ENCODE measurements at regions not wholly inside any gene's neighbourhood (a gene's known extent, or its start where the extent isn't known, plus 50 kb on each side); places are given as distances from the start of the nearest gene placed in this dataset.

GRCh38 chr5:155696362-155696761 lies 630.6 kb upstream of the SGCD start:
- H3K4me3 ChIP-seq (ENCODE audit: insufficient read depth, low read depth, low read length), result no peak overlapping the region

More at GRCh38 chr5:155696362-155696761, 630.6 kb upstream of the SGCD start:
- H3K9me1 ChIP-seq (ENCODE audit: insufficient read depth, low read length), result no peaks in the 10 kb centered on the region
- no peak for DNase-seq
- H2BK20ac ChIP-seq (ENCODE audit: low read depth, low read length), result no peak overlapping the region
- POLR2A ChIA-PET (ENCODE audit: unreplicated experiment), result no interaction called here
- BruUV-seq (replicated peaks), result no TSS peak
- H3K56ac ChIP-seq (ENCODE audit: extremely low read depth, insufficient read depth, low read length), result no peak overlapping the region
- dilution Hi-C loops (cut with HindIII; ENCODE audit: low sequenced_read_pairs, unreplicated experiment), result no loop called here
- no peak overlapping the region for H3K14ac ChIP-seq (replicated peaks; ENCODE audit: low read depth, low read length)
- H2BK15ac ChIP-seq (ENCODE audit: low read depth, low read length), result no peak overlapping the region
- H3K23ac ChIP-seq (ENCODE audit: low read depth, low read length), result no peak overlapping the region
- in situ Hi-C loops (cut with MboI; ENCODE audit: low sequenced_read_pairs), result no loop called here
- H4K5ac ChIP-seq (ENCODE audit: low read depth, low read length), result no peak overlapping the region
- no peak overlapping the region for H4K8ac ChIP-seq (ENCODE audit: low read depth in 2 of 2, low read length in 2 of 2)
- no peak overlapping the region for H2AFZ ChIP-seq (replicated peaks; ENCODE audit: low read length, poor library complexity)
- H3K36me3 ChIP-seq (ENCODE audit: control insufficient read depth, insufficient read depth, low read length), result no peaks in the 10 kb centered on the region
- H4K91ac ChIP-seq (ENCODE audit: insufficient read depth, low read depth, low read length), result no peak overlapping the region
- CTCF ChIA-PET, result no interaction called here
- no peak overlapping the region for H3K18ac ChIP-seq (ENCODE audit: low read depth, low read length)
- no peaks in the 10 kb centered on the region for H3K79me1 ChIP-seq (ENCODE audit: low read depth in 1 of 2, low read length in 2 of 2)
- H2AK9ac ChIP-seq (replicated peaks; ENCODE audit: low read depth, low read length, poor library complexity), result no peak overlapping the region
- intact Hi-C loops (cut with micrococcal nuclease), result no loop called here
- no peaks in the 10 kb centered on the region for H4K20me1 ChIP-seq (ENCODE audit: insufficient read depth, low read length)
- no peaks in the 10 kb centered on the region for H3K9me3 ChIP-seq (ENCODE audit: control insufficient read depth, insufficient read depth, low read length)
- no peak overlapping the region for H3K27ac ChIP-seq (ENCODE audit: insufficient read depth, low read length)
- no peak for TF ChIP-seq CTCF (conservative IDR thresholded peaks at IDR 0.05; ENCODE audit: low read depth, low read length)
- no peak for TF ChIP-seq POLR2A (IDR thresholded peaks at IDR 0.05; ENCODE audit: low read depth, low read length)
- TF ChIP-seq RCOR1 (IDR thresholded peaks at IDR 0.05; ENCODE audit: insufficient replicate concordance, low read length), result no peak
- no peak for TF ChIP-seq MXI1 (IDR thresholded peaks at IDR 0.05; ENCODE audit: borderline replicate concordance, low read depth, low read length)
- no peak for TF ChIP-seq CEBPB (IDR thresholded peaks at IDR 0.05; ENCODE audit: low read depth, low read length)
- no peak for TF ChIP-seq FOS (IDR thresholded peaks at IDR 0.05; ENCODE audit: low read depth, low read length)
- no peak for TF ChIP-seq NFE2L2 (IDR thresholded peaks at IDR 0.05; ENCODE audit: low read depth, low read length)
- TF ChIP-seq ELK1 (IDR thresholded peaks at IDR 0.05; ENCODE audit: borderline replicate concordance, low read depth, low read length), result no peak
- no peak overlapping the region for H2AK5ac ChIP-seq (ENCODE audit: low read depth, low read length)
- no peak overlapping the region for H2BK120ac ChIP-seq (ENCODE audit: low read depth, low read length)
- H2BK5ac ChIP-seq (ENCODE audit: low read depth, low read length, poor library complexity, severe bottlenecking), result no peak overlapping the region
- H3K4ac ChIP-seq (ENCODE audit: low read depth, low read length), result no peak overlapping the region
- no CpG with 5 or more reads among the region's 1 CpG for WGBS, 2 experiments (ENCODE audit: extremely low coverage in 2 of 2, insufficient read length in 1 of 2)
- H3K9ac ChIP-seq (ENCODE audit: low read depth, low read length), result no peak overlapping the region
- ATAC-seq (ENCODE audit: low read depth), result no peak
- no peaks in the 10 kb centered on the region for H3K27me3 ChIP-seq (ENCODE audit: control insufficient read depth, insufficient read depth, low read length)
- H3K4me1 ChIP-seq (ENCODE audit: control insufficient read depth, insufficient read depth, low read length), result no peaks in the 10 kb centered on the region
- H3K4me2 ChIP-seq (ENCODE audit: low read depth, low read length), result no peak overlapping the region
